Neural cell (in vitro differentiated cells): ENCODE measurements at regions not wholly inside any gene's neighbourhood (a gene's known extent, or its start where the extent isn't known, plus 50 kb on each side); places are given as distances from the start of the nearest gene placed in this dataset.

Experiments used
- H2AFZ ChIP-seq: fragments of 200-600, 300-800 bp; sonication (generic), shearing (Covaris generic); 2 replicates; pipeline ENCODE4 v1.6.0; 2014; ENCODE audit warnings: low read depth, mild to moderate bottlenecking, antibody characterized with exemption, low read length, moderate library complexity
- H3F3A ChIP-seq: fragments of 200-600 bp; shearing (Covaris generic); 2 replicates; pipeline ENCODE4 v1.6.1; 2016; ENCODE audit warnings: mild to moderate bottlenecking, moderate library complexity, mixed read lengths, antibody characterized with exemption, low read length; ENCODE audit not compliant: insufficient read depth, poor library complexity, severe bottlenecking
- H3K27ac ChIP-seq: fragments of 200-600, 300-800 bp; sonication (generic), shearing (Covaris generic); 2 replicates; pipeline ENCODE4 v1.5.1; 2014; ENCODE audit warnings: mild to moderate bottlenecking, low read length, moderate library complexity
- H3K27me3 ChIP-seq: fragments of 300-800, 200-600 bp; sonication (generic), shearing (Covaris generic); 2 replicates; pipeline ENCODE4 v1.6.0; 2014; ENCODE audit warnings: mild to moderate bottlenecking, low read depth, low read length, moderate library complexity; ENCODE audit not compliant: insufficient read depth
- H3K36me3 ChIP-seq: fragments of 300-800, 200-600 bp; sonication (generic), shearing (Covaris generic); 2 replicates; pipeline ENCODE4 v1.5.1; 2014; ENCODE audit warnings: mild to moderate bottlenecking, antibody characterized with exemption, low read length, moderate library complexity; ENCODE audit not compliant: insufficient read depth
- H3K4me2 ChIP-seq: fragments of 300-800, 200-600 bp; sonication (generic), shearing (Covaris generic); 2 replicates; pipeline ENCODE4 v1.6.0; 2014; ENCODE audit warnings: mild to moderate bottlenecking, low read length
- H3K4me3 ChIP-seq: fragments of 300-800, 200-600 bp; sonication (generic), shearing (Covaris generic); 2 replicates; pipeline ENCODE4 v1.5.1; 2014; ENCODE audit warnings: mild to moderate bottlenecking, low read length, moderate library complexity
- H3K79me2 ChIP-seq: fragments of 200-600 bp; shearing (Covaris generic); replicated peaks from 2 replicates; pipeline ENCODE4 v1.6.0; 2014; ENCODE audit warnings: mild to moderate bottlenecking, low read length, moderate library complexity; ENCODE audit not compliant: insufficient read depth
- H3K9ac ChIP-seq: fragments of 300-800, 200-600 bp; sonication (generic), shearing (Covaris generic); 2 replicates; pipeline ENCODE4 v1.6.1; 2016; ENCODE audit warnings: mild to moderate bottlenecking, low read length, mixed read lengths
- H3K9me2 ChIP-seq: fragments of 200-600 bp; shearing (Covaris generic); 2 replicates; pipeline ENCODE4 v1.6.1; 2016; ENCODE audit warnings: mild to moderate bottlenecking, low read length, mixed read lengths; ENCODE audit not compliant: insufficient read depth
- H3K9me3 ChIP-seq: fragments of 200-600, 300-800 bp; sonication (generic), shearing (Covaris generic); 2 replicates; pipeline ENCODE4 v1.6.1; 2016; ENCODE audit warnings: mild to moderate bottlenecking, mixed run types, low read length, moderate library complexity, mixed read lengths
- H4K20me1 ChIP-seq: fragments of 200-600 bp; shearing (Covaris generic); 2 replicates; pipeline ENCODE4 v1.6.1; 2016; ENCODE audit warnings: mild to moderate bottlenecking, mixed run types; ENCODE audit not compliant: insufficient read depth
- CTCF ChIP-seq: fragments of 450-650 bp; IDR thresholded peaks from 2 replicates; pipeline ENCODE4 v1.5.1; 2014; ENCODE audit warnings: antibody characterized with exemption, mild to moderate bottlenecking, moderate library complexity; ENCODE audit not compliant: poor library complexity, severe bottlenecking
- EP300 ChIP-seq: fragments of 450-650 bp; conservative IDR thresholded peaks from 2 replicates; pipeline ENCODE4 v1.6.1; 2014; ENCODE audit warnings: antibody characterized with exemption, mild to moderate bottlenecking, moderate library complexity; ENCODE audit not compliant: poor library complexity, severe bottlenecking
- EZH2 ChIP-seq: fragments of 200-600, 300-800 bp; shearing (Covaris generic), sonication (generic); IDR thresholded peaks from 2 replicates; pipeline ENCODE4 v1.6.1; 2014; ENCODE audit warnings: antibody characterized with exemption, low read length, borderline replicate concordance, mild to moderate bottlenecking; ENCODE audit not compliant: insufficient read depth, poor library complexity, severe bottlenecking
- MXI1 ChIP-seq: fragments of 450-650 bp; conservative IDR thresholded peaks from 2 replicates; pipeline ENCODE4 v1.6.1; 2014; ENCODE audit warnings: antibody characterized with exemption, mild to moderate bottlenecking; ENCODE audit not compliant: poor library complexity, severe bottlenecking
- POLR2AphosphoS5 ChIP-seq: IDR thresholded peaks from 2 replicates; pipeline ENCODE4 v1.6.1; 2012
- RAD21 ChIP-seq: fragments of 450-650 bp; conservative IDR thresholded peaks from 2 replicates; pipeline ENCODE4 v1.6.1; 2014; ENCODE audit warnings: antibody characterized with exemption, mild to moderate bottlenecking, moderate library complexity
- REST ChIP-seq: IDR thresholded peaks from 2 replicates; pipeline ENCODE4 v1.6.1; 2012; ENCODE audit warnings: borderline replicate concordance
- SMC3 ChIP-seq: fragments of 450-650 bp; conservative IDR thresholded peaks from 2 replicates; pipeline ENCODE4 v1.6.1; 2014; ENCODE audit warnings: antibody characterized with exemption, mild to moderate bottlenecking, moderate library complexity; ENCODE audit not compliant: poor library complexity
- TAF1 ChIP-seq: IDR thresholded peaks from 2 replicates; pipeline ENCODE4 v1.6.1; 2012; ENCODE audit warnings: low read depth

GRCh38 chr13:84649853-84650252 lies 767.6 kb upstream of the SLITRK1 start:
- Histone ChIP-seq H3K9me2 (no peaks in the 10 kb centered on the region), H4K20me1 (no peaks in the 10 kb centered on the region), H3K9ac (no peak overlapping the region), H3F3A (no peaks in the 10 kb centered on the region), H3K4me3 (no peak overlapping the region), H3K4me2 (no peak overlapping the region), H3K36me3 (no peaks in the 10 kb centered on the region), H2AFZ (no peak overlapping the region), H3K27me3 (no peaks in the 10 kb centered on the region), H3K79me2 (no peaks in the 10 kb centered on the region), H3K27ac (no peak overlapping the region), H3K9me3 (no peaks in the 10 kb centered on the region)
- TF ChIP-seq POLR2AphosphoS5 (no peak), SMC3 (no peak), RAD21 (no peak), MXI1 (no peak), EZH2 (no peak), REST (no peak), CTCF (no peak), TAF1 (no peak), EP300 (no peak)

GRCh38 chr13:84648069-84648640 lies 765.9 kb upstream of the SLITRK1 start:
- no peaks in the 10 kb centered on the region for H3F3A ChIP-seq

More at GRCh38 chr13:84648069-84648640, 765.9 kb upstream of the SLITRK1 start:
- no peak overlapping the region for H3K27ac ChIP-seq
- no peak overlapping the region for H3K4me2 ChIP-seq
- H3K9me2 ChIP-seq: no peaks in the 10 kb centered on the region
- H3K79me2 ChIP-seq: no peaks in the 10 kb centered on the region
- no peak overlapping the region for H2AFZ ChIP-seq
- H3K27me3 ChIP-seq: no peaks in the 10 kb centered on the region
- no peaks in the 10 kb centered on the region for H3K9me3 ChIP-seq
- no peaks in the 10 kb centered on the region for H3K36me3 ChIP-seq
- no peak overlapping the region for H3K9ac ChIP-seq
- no peak overlapping the region for H3K4me3 ChIP-seq
- TF ChIP-seq TAF1 (no peak), CTCF (peak; percentile 58), POLR2AphosphoS5 (no peak), SMC3 (peak; percentile 55), RAD21 (peak; percentile 63)
- H4K20me1 ChIP-seq: no peaks in the 10 kb centered on the region
